Hindlimb muscle (tissue), 1 donor: ENCODE measurements at regions not wholly inside any gene's neighbourhood (a gene's known extent, or its start where the extent isn't known, plus 50 kb on each side); places are given as distances from the start of the nearest gene placed in this dataset.

Experiments used
- DNase-seq: peaks from one replicate; pipeline ENCODE4 v3.0.0-alpha.2; 2013

- DNase-seq, result no peak
These were observed 194.4 kb downstream of the TMX3 start for GRCh38 chr18:68520406-68521075.

DNA sequence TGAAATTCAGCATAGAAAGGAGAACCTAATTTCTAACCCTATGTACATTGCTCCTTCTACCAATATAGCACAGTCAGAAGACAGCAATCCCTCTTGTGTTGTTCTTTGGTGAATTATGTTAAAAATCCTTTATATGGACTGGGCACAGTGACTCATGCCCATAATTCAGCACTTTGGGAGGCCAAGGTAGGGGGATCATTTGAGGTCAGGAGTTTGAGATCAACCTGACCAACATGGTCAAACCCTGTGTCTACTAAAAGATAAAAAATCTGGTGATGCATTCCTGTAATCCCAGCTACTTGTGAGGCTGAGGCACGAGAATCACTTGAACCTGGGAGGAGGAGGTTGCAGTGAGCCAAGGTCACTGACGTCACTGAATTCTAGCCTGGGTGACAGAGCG is 195.6 kb downstream of the TMX3 start:
- DNase-seq, result no peak

DNA sequence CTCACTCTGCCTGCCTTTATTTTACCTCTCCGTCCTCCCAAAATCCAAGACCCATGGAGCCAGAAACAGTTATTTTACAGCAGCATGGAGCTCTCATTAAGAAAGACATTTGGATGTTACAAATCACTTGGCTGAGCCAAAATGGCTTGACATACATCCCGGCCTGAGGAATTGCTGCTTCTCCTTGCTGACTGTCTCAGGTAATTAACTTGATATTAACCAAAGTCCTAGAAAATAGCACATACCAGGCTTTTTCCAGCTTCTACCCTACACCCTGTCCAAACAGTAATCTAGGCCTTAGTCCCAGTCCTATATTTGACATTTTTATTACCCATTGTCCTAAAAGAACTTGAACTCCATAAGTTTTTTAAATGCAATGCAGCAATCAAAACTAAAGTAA is 205.0 kb downstream of the TMX3 start:
- DNase-seq, result no peak

DNA sequence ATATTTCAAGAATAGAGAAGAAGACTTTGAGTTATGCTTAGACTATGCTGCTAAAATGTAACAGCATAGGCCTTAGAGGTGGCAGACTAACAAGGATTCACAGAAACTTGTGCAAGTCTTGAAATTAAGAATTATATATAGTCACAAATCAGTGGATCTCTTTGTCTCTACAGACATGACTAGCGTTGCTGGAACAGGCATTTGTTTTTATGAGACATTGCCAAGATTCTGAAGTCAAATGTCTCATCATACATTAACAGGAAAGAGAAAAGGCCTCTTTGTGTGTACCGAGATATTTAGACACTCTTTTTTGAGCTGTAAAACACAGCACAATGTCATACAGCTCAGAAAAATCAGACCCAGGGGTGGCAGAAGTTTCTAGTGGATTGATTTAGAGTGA is 207.1 kb downstream of the TMX3 start:
- DNase-seq, result no peak

DNA sequence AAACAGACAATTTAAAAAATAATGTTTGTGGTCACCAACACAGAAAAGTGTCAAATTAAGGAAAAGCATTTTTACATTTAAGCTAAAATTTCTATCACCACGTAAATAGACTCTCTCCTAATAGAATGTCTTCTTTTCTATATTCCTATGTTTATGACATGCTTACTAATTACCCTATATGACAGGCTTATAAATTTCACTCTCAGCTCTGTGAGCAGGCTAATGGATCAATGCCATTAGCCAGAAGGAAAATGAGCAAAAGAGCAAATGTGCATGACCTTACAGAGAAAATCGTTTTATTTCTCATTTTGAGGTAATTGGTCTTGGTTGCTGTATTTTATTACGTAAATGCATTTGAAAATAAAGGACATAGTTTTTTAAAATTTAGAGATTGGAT is 209.7 kb downstream of the TMX3 start:
- no peak for DNase-seq

GRCh38 chr18:68504441-68505177 is 210.3 kb downstream of the TMX3 start:
- DNase-seq, result no peak

GRCh38 chr18:68500556-68500955 is 214.4 kb downstream of the TMX3 start:
- DNase-seq, result no peak

- DNase-seq, result no peak
These were observed 215.8 kb downstream of the TMX3 start for GRCh38 chr18:68499141-68499540.

- no peak for DNase-seq
These were observed 216.3 kb downstream of the TMX3 start for GRCh38 chr18:68498636-68499035.

- no peak for DNase-seq
These were observed 216.7 kb downstream of the TMX3 start for GRCh38 chr18:68498185-68498584.

DNA sequence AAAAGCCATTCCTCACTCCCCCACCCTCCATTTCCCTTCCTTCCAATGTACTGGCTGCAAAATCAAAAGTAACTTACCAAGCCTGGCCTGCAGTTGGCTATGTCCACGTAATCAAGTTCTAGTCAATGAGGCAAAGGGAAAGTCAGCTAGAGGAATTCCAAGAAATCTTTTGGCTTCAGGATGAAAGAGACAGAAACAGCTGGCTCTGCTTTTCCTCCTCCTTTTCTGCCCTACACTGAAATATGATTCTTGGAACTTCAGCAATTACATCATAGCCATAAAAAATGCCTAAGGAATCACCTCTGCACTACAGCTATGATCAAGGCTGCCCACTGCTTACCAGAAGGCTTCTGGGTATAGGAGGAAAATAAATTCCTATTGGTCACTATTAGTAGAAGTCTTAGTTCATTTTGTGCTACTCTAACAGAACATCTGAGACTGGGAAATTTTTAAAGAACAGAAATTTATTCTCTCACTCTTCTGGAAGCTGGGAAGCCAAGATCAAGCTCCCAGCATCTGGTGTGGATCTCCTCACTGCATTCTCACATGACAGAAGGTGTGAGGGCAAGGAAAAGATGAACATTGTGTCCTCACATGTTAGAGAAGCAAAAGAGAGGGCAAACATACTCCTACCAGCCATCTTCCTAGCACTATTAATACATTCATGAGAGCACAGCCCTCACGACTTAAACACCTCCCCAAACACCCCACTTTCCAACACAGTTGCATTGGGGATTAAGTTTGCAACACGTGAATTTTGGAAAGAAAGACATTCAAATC is 219.9 kb downstream of the TMX3 start:
- peak; percentile 54 for DNase-seq

DNA sequence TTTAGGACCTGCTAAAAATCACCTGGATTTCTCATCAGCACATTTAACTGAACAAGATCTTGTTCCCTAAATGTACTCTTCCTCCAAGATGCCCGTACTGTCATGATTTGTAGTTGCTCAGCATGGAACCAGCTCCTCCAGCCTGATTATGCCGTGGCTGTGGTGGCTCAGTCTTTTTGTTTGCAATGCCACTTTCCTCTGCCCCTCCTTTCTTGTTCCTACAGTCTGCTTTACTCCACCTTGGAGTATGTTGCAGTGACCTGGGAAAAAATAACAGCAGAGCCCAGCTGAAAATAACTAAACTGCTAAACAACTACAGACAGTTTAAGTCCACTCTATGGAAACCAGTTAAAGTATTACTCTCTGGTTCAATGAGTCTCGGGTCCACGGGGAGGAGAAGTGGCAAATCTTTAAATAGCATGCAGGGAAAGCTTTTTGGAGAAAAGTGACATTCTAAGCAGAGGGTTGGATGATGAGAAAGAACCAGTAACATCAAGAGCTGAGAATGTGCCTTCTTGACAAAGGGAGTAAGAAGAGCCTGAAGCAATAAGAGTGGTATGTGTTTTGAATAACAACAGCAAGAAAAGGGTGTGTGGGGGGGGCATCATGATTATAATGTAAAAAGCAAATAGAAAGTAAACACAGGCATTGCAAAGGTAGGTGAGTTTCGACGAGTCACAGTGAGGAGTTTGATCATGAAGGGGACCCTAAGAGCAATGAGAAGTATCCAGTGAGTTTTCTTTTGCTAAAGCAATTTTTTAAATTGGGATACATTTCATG is 225.7 kb downstream of the TMX3 start:
- DNase-seq, result no peak

GRCh38 chr18:68484241-68484640 is 230.7 kb downstream of the TMX3 start:
- no peak for DNase-seq

- DNase-seq, result no peak
These were observed 232.1 kb downstream of the TMX3 start for GRCh38 chr18:68482815-68483214.

GRCh38 chr18:68480196-68480595 is 234.7 kb downstream of the TMX3 start:
- no peak for DNase-seq

DNA sequence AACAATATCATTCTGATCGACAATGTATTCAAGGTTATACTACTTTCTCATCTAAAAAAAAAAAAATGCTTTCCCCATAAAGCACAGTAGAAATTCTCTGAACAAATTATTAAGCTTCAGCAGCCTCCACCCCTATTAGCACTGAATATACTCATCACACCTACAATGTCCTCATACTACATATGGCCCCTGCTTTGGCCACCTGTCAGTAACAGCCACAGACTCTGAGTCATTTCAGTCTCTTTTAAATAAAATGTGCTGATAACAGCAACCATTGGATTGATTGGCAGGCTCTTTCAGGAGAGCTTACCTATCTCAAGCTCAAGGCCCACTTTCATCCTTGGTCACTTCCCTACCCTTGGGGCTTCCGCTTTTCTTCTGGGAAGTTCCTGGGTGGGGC is 236.7 kb downstream of the TMX3 start:
- DNase-seq, result no peak

DNA sequence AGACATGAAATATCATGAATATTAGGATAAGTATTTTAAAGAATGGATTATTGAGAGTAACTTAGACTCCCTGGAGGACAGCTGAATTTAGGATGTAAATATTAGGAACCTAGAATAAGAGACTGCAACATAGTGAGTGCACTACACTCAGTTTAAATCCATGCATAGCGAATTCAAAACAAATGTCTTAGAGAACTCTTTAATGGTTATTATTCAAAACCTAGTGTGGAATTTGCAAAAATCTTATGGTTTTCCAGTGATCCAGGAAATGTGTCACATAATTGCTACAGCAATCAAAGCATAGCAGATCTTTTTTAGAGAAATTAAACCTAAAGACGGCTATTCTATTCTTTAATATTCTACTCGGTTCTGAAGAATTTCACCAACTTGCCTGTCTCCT is 239.0 kb downstream of the TMX3 start:
- no peak for DNase-seq

- DNase-seq, result no peak
These were observed 242.1 kb downstream of the TMX3 start for GRCh38 chr18:68472701-68473295.

GRCh38 chr18:68469049-68469625 is 245.8 kb downstream of the TMX3 start:
- no peak for DNase-seq

DNA sequence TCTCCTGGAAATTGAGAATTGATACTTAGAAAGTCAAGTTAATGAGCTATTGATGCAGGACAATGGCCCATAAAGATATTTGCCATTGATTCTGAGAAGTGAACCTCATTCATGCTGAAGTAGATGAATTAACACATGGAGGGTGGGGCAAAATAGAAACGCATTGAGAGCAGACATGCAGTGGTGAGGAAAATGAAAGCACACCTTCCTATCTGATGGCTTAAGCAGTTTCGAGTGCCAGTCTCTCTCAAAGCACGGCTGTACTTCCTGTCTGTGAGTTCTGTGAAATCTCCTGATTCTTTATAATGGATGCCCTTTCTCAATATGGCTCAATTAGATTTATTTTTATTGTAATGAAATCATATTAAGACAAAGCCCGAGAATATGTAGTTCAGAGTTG is 247.0 kb downstream of the TMX3 start:
- DNase-seq, result no peak

DNA sequence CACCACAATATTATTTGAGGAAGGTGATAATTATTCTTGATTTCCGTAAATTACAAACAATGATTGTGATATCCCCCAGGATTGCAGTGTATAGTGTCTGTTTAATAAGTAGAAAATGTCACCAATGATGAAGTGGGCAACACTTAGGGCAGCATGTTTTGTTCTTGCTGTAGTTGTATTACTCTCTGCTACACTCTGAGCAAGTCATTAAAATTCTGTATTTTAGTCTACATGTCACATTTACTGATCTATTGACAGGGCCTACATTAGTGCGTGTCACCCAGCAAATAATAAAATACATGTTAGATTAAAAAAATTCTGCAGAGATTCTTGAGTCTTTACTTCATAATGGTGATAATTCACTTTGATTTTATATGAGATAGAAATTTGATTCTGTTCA is 247.6 kb downstream of the TMX3 start:
- DNase-seq, result no peak

DNA sequence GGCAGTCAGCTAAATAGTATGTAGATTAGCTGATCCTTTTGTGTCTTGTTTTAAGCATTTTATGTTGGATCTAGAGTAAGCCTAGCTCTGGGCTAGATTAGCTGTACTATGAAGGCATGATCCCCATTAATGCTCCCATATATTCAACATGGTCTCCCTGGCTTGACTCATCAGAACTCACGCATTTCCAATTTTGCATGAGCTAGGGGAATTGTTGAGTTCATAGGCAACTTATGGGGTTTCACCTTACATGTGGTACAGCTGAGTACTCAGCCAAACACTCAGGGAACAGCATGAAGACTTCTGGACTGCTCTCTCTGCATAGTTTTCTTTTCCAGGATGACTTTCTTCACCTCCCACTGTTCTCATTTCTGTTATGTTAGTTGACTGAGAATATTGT is 248.2 kb downstream of the TMX3 start:
- no peak for DNase-seq
